Kidney (tissue), 13 donors: ENCODE measurements at regions not wholly inside any gene's neighbourhood (a gene's known extent, or its start where the extent isn't known, plus 50 kb on each side); places are given as distances from the start of the nearest gene placed in this dataset.
"Not testable (repeated sequence)": the region's sequence is repeated elsewhere in the genome, so short reads cannot be mapped to it uniquely, and the experiment has no call there.

Source experiments
- DNase-seq, 5 donors: peaks; one replicate each; pipeline ENCODE4 v3.0.0-alpha.2; 2013 to 2020
- FAIRE-seq: peaks from 2 replicates; lab custom pipeline; 2012; peaks lifted over from hg19 to GRCh38; lab: Jason Lieb, UNC
- H3K27ac ChIP-seq, 2 donors: one replicate each; pipeline ENCODE4 v1.7.0; 2013; ENCODE audit warnings: low read depth in 2 of 2, low read length in 2 of 2, inconsistent platforms in 1 of 2
- H3K27me3 ChIP-seq: one replicate; pipeline ENCODE4 v1.7.1; 2013; ENCODE audit warnings: low read length, inconsistent platforms; ENCODE audit not compliant: control insufficient read depth, insufficient read depth
- H3K36me3 ChIP-seq, 3 donors: one replicate each; pipeline versions ENCODE4 v1.7.0 to v1.7.1; 2013; ENCODE audit warnings: low read length in 3 of 3, control low read depth in 1 of 3, inconsistent platforms in 1 of 3; ENCODE audit not compliant: insufficient read depth in 3 of 3, control insufficient read depth in 2 of 3
- H3K4me1 ChIP-seq, 3 donors: one replicate each; pipeline versions ENCODE4 v1.7.0 to v1.7.1; 2013; ENCODE audit warnings: low read length in 3 of 3, inconsistent platforms in 1 of 3, low read depth in 1 of 3; ENCODE audit not compliant: control insufficient read depth in 2 of 3, insufficient read depth in 2 of 3
- H3K4me3 ChIP-seq, 3 donors: one replicate each; pipeline versions ENCODE4 v1.7.0 to v1.8.1; 2013; ENCODE audit warnings: low read length in 3 of 3, control low read depth in 1 of 3, inconsistent platforms in 1 of 3
- H3K9ac ChIP-seq, 3 donors: one replicate each; pipeline versions ENCODE4 v1.7.0 to v1.7.1; 2013; ENCODE audit warnings: low read length in 3 of 3, control low read depth in 1 of 3, inconsistent platforms in 1 of 3
- H3K9me3 ChIP-seq, 3 donors: one replicate each; pipeline versions ENCODE4 v1.7.0 to v1.7.1; 2013; ENCODE audit warnings: low read length in 3 of 3, control low read depth in 1 of 3, inconsistent platforms in 1 of 3; ENCODE audit not compliant: control insufficient read depth in 2 of 3, insufficient read depth in 1 of 3
- intact Hi-C: fragments of 100-400 bp; cut with DNase I; formaldehyde crosslinking; loops from one replicate; pipeline ENCODE4 v1.11.1; 2022
- TF ChIP-seq, protein P1 (sequence below): IDR thresholded peaks from 3 replicates; pipeline ENCODE4 v1.5.1; 2012; ENCODE audit warnings: mild to moderate bottlenecking, moderate library complexity, borderline replicate concordance; ENCODE audit not compliant: insufficient read depth; ENCODE audit errors: extremely low read depth
- donor health status: control.
- donor health status: control.
- donor health status: control.
- donor health status: control.
- donor health status: control.
- donor health status: DM: yes; HTN: yes; CAD: no.
- donor health status: Normal renal cell carcinoma (clear cell type).

DNA sequence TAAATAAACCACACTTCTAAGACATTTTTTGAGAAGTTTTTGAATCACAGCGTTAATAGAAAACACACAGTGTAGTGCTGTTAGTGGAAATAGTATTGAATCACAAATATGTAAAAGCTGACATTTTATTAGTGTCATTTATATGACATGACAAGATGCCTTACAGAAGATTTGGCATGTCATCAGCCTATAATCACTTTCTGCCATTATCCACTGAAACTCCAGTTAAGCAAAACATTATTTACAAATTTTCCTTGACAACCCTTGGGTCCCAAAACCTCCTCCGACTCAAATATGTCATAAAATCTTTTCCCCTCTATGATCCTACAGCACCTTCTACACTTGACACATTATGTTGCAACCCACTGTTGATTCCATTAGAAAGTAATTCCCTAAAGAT, 376.9 kb upstream of the LRFN5 start:
- no peak for FAIRE-seq
- intact Hi-C loops, result no loop called here

DNA sequence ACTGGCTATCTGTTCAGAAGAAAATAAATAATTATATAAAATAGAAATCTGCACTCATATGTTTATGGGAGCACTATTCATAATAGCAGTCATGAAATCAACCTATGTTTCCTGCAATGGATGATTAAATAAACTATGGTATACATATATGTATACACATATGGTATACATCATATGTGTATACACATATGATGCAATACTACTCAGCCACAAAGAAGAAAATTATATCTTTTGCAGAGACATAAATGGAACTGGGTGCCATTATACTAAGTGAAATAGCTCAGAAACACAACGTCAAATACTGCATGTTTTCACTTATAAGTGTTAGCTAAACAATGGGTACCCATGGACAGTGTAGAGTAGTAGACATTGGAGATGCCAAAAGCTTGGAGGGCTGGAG, 381.2 kb upstream of the LRFN5 start:
- no peaks in the 10 kb centered on the region for H3K9me3 ChIP-seq
- no peaks in the 10 kb centered on the region for H3K27me3 ChIP-seq
- DNase-seq, result no peak
- no peak overlapping the region for H3K9ac ChIP-seq
- H3K36me3 ChIP-seq, result no peaks in the 10 kb centered on the region
- no peak overlapping the region for H3K4me3 ChIP-seq
- H3K4me1 ChIP-seq, result no peaks in the 10 kb centered on the region
- H3K27ac ChIP-seq, result no peak overlapping the region
- TF ChIP-seq, protein P1, sequence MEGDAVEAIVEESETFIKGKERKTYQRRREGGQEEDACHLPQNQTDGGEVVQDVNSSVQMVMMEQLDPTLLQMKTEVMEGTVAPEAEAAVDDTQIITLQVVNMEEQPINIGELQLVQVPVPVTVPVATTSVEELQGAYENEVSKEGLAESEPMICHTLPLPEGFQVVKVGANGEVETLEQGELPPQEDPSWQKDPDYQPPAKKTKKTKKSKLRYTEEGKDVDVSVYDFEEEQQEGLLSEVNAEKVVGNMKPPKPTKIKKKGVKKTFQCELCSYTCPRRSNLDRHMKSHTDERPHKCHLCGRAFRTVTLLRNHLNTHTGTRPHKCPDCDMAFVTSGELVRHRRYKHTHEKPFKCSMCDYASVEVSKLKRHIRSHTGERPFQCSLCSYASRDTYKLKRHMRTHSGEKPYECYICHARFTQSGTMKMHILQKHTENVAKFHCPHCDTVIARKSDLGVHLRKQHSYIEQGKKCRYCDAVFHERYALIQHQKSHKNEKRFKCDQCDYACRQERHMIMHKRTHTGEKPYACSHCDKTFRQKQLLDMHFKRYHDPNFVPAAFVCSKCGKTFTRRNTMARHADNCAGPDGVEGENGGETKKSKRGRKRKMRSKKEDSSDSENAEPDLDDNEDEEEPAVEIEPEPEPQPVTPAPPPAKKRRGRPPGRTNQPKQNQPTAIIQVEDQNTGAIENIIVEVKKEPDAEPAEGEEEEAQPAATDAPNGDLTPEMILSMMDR, result no peak
- intact Hi-C loops, result no loop called here
- no peak for FAIRE-seq

More for the DNA sequence above, 376.9 kb upstream of the LRFN5 start:
- TF ChIP-seq, protein P1, result no peak
- H3K9me3 ChIP-seq, result no peaks in the 10 kb centered on the region
- no peak overlapping the region for H3K4me3 ChIP-seq
- no peak for DNase-seq
- no peaks in the 10 kb centered on the region for H3K27me3 ChIP-seq
- no peaks in the 10 kb centered on the region for H3K4me1 ChIP-seq
- no peaks in the 10 kb centered on the region for H3K36me3 ChIP-seq
- H3K27ac ChIP-seq, result no peak overlapping the region
- H3K9ac ChIP-seq, result no peak overlapping the region

DNA sequence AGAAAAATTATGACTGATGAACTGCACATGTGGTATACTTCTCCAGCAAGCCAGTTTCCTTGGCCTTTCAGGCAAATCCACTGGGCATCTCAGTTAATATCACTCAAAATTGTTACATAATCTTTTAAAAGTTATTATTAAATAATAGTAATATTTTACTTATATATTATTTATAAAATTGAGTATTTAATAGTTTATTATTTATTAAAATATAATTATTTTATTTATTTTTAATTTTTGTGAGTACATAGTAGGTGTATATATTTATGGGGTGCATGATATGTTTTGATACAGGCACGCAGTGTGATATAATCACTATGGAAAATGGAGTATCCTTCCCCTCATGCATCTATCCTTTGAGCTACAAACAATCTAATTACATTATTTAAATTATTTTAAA, 384.1 kb upstream of the LRFN5 start:
- Histone ChIP-seq H3K4me3 (no peak overlapping the region), H3K4me1 (no peaks in the 10 kb centered on the region), H3K27me3 (no peaks in the 10 kb centered on the region), H3K9ac (no peak overlapping the region), H3K36me3 (no peaks in the 10 kb centered on the region), H3K27ac (no peak overlapping the region), H3K9me3 (no peaks in the 10 kb centered on the region)
- DNase-seq, result no peak
- no peak for FAIRE-seq
- intact Hi-C loops, result no loop called here
- TF ChIP-seq, protein P1, result no peak

DNA sequence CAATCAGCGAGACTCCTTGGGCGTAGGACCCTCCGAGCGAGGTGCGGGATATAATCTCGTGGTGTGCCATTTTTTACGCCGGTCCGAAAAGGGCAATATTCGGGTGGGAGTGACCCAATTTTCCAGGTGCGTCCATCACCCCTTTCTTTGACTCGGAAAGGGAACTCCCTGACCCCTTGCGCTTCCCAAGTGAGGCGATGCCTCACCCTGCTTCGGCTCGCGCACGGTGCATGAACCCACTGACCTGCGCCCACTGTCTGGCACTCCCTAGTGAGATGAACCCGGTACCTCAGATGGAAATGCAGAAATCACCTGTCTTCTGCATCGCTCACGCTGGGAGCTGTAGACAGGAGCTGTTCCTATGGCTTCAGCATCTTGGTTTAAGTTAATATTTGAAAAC, 391.7 kb upstream of the LRFN5 start:
- H3K4me1 ChIP-seq, H3K27me3 ChIP-seq, DNase-seq, H3K9ac ChIP-seq, H3K4me3 ChIP-seq, H3K27ac ChIP-seq, intact Hi-C loops, FAIRE-seq, H3K36me3 ChIP-seq, H3K9me3 ChIP-seq: not testable (repeated sequence)
